AG10803 (cell line): ENCODE measurements at regions not wholly inside any gene's neighbourhood (a gene's known extent, or its start where the extent isn't known, plus 50 kb on each side); places are given as distances from the start of the nearest gene placed in this dataset.
A peak's percentile ranks its signal among the peaks of the same experiment; 100 is the strongest.
"Not testable (repeated sequence)": the region's sequence is repeated elsewhere in the genome, so short reads cannot be mapped to it uniquely, and the experiment has no call there.

ENCODE experiments used
- DNase-seq: peaks from one replicate; pipeline ENCODE4 v3.0.0; 2010; ENCODE audit warnings: low read depth
- H3K4me3 ChIP-seq: 2 replicates; pipeline ENCODE4 v1.5.1; 2011; ENCODE audit warnings: mild to moderate bottlenecking, low read length, control low read depth
- TF ChIP-seq, protein P1 (sequence below): conservative IDR thresholded peaks from 2 replicates; pipeline ENCODE4 v1.5.1; 2011; ENCODE audit warnings: mild to moderate bottlenecking, low read length, control low read depth, inconsistent platforms

GRCh38 chr2:61664190-61664589 is 126.0 kb upstream of the XPO1 start:
- DNase-seq = no peak
- H3K4me3 ChIP-seq = no peak overlapping the region
- TF ChIP-seq, protein P1, sequence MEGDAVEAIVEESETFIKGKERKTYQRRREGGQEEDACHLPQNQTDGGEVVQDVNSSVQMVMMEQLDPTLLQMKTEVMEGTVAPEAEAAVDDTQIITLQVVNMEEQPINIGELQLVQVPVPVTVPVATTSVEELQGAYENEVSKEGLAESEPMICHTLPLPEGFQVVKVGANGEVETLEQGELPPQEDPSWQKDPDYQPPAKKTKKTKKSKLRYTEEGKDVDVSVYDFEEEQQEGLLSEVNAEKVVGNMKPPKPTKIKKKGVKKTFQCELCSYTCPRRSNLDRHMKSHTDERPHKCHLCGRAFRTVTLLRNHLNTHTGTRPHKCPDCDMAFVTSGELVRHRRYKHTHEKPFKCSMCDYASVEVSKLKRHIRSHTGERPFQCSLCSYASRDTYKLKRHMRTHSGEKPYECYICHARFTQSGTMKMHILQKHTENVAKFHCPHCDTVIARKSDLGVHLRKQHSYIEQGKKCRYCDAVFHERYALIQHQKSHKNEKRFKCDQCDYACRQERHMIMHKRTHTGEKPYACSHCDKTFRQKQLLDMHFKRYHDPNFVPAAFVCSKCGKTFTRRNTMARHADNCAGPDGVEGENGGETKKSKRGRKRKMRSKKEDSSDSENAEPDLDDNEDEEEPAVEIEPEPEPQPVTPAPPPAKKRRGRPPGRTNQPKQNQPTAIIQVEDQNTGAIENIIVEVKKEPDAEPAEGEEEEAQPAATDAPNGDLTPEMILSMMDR = no peak

DNA sequence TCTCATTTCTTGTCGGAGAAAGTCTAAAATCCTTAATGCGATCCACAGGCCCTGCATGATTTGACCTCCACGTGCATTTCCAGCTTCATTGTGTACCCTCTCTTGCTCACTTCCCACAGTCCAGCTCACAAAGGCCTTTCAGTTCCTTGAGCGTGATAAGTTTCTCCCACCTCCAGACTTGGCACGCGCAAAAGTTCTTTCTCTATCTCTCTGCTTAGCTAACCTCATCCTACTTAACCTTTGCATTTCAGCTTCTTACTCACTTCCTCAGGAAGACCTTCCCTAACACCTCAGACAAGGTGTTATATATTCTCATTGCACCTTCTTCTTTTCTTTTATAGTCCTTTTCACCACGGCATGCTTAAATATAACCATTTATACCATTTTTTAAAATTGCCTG is 124.8 kb upstream of the XPO1 start:
- TF ChIP-seq, protein P1 = no peak
- H3K4me3 ChIP-seq = no peak overlapping the region
- no peak for DNase-seq

DNA sequence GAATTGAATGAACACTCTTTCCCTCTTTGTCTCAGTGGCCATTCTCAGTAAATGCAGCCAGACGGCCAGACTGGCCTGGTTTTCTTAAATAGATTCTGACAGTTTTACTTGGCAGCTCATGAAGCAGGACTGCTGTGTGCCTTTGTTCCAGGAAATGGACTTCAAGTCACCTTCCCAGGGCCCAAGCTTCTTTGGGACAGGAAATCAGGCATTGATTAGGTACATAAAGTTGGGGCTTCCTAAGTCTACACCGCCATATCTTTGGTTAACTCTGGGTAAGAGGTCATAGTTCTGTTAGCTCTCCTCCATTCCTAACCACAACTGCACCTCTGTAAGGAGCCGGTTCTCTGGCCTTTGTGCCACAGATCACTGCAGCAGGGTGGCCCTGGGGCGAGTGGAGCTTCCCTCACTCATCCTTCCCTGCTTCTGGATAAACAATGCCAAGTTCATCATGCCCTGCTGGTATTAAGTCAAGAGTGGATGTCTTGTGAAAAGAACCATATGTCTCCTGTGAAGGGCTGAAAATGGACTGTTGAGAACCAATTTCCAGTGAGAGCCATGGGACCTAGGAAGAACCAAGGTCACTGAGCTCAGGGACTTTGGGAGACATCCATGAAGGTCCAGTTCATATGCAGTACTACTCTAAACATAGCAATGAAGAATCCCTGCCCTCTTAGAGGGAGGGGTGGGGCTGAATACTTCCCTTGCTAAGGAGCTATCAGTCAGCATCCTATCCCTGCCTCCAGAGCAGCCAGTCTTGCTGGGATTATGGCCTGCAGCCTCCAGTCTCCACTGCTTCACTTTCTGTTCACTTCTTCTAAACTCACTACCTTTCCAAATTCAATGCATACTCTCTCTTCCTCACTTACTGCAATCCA is 122.6 kb upstream of the XPO1 start:
- TF ChIP-seq, protein P1 = no peak

DNA sequence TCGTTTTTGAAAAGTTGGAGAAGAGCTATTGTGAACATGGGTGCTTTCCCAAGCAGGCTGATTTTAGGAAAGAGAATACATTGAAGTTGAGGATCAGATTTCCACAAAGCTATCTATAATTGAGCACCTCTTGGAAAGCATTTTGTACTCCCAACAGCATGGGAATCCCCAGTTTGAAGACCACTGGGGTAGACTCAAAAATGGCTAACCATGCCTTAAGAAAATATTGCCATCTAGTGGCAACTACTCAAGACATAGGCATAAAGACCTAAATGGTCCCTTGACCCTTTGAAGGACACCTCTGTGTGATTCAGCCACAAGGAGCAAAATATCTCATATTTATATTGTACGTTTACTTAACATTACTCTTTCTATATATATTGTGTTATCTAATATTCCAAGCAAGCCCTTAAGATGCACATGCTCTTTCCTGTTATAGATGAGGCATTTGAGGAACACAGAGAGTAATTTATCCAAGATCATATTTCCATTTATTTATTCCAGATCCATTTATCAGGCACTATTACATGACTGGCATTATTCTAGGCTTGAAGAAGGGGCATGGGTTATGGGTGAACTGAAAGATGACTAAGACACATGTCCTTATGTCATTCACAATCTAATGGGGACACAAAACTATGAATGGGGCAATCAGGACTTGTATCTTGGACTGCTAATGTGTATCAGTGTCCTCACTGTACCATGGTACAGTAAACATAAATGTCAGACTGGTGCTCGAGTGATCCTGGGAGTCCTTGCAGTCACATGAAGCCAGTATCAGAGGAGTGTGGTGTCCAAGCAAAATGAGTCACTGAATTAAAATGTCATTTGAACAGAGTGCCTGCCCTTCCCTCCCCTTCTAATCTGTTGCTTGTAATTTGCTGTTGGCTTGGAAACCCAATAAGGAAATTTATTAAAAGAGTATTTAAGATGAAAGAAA is 121.0 kb upstream of the XPO1 start:
- TF ChIP-seq, protein P1 = peak; percentile 68
- DNase-seq = peak; percentile 47
- no peak overlapping the region for H3K4me3 ChIP-seq

More for the DNA sequence above, 122.6 kb upstream of the XPO1 start:
- DNase-seq = no peak
- H3K4me3 ChIP-seq = no peak overlapping the region

GRCh38 chr2:61649946-61650345 is 111.8 kb upstream of the XPO1 start:
- DNase-seq = not testable (repeated sequence)

GRCh38 chr2:61649021-61649420 is 110.9 kb upstream of the XPO1 start:
- TF ChIP-seq, protein P1 = no peak
- DNase-seq = no peak
- no peak overlapping the region for H3K4me3 ChIP-seq

More at GRCh38 chr2:61649946-61650345, 111.8 kb upstream of the XPO1 start:
- H3K4me3 ChIP-seq = not testable (repeated sequence)

GRCh38 chr2:61647044-61647443 is 108.9 kb upstream of the XPO1 start:
- TF ChIP-seq, protein P1 = no peak
- DNase-seq = no peak
- H3K4me3 ChIP-seq = no peak overlapping the region
